IMR-90 (cell line): ENCODE measurements at regions not wholly inside any gene's neighbourhood (a gene's known extent, or its start where the extent isn't known, plus 50 kb on each side); places are given as distances from the start of the nearest gene placed in this dataset.

Source experiments
- ATAC-seq: fragments of 200-7000 bp; cut with Tn5 transposase; 2 replicates; pipeline ENCODE4 v1.9.1; 2020; ENCODE audit warnings: low read depth, mild to moderate bottlenecking, moderate library complexity
- BruUV-seq: library from RNA; stranded (reverse); fragments of 400-500 nt; replicated peaks from 2 replicates; lab custom pipeline; 2021; lab: Mats Ljungman, UMichigan
- CTCF ChIA-PET: fragments of 300-600 bp; formaldehyde crosslinking; extraction: SDS; loops from one replicate; lab custom pipeline; 2021; ENCODE audit warnings: antibody characterized with exemption; lab: Yijun Ruan, JAX
- POLR2A ChIA-PET: fragments of 300-600 bp; sonication (Branson Sonifier 250); formaldehyde crosslinking; loops from one replicate; lab custom pipeline; 2022; ENCODE audit warnings: antibody characterized with exemption; ENCODE audit not compliant: unreplicated experiment; lab: Charles Lee
- DNase-seq: peaks from one replicate; pipeline ENCODE4 v3.0.0; 2013
- H2AFZ ChIP-seq: replicated peaks from 2 replicates; pipeline ENCODE3; 2013; ENCODE audit warnings: low read length, mild to moderate bottlenecking; ENCODE audit not compliant: poor library complexity
- H2AK5ac ChIP-seq: 2 replicates; pipeline ENCODE4 v1.6.1; 2013; ENCODE audit warnings: low read depth, low read length, inconsistent platforms
- H2AK9ac ChIP-seq: replicated peaks from 2 replicates; pipeline ENCODE3; 2013; ENCODE audit warnings: mild to moderate bottlenecking, low read depth, low read length, moderate library complexity; ENCODE audit not compliant: poor library complexity
- H2BK120ac ChIP-seq: 2 replicates; pipeline ENCODE4 v1.6.1; 2013; ENCODE audit warnings: low read depth, low read length, inconsistent platforms
- H2BK15ac ChIP-seq: 3 replicates; pipeline ENCODE4 v1.6.1; 2013; ENCODE audit warnings: low read depth, low read length, inconsistent platforms
- H2BK20ac ChIP-seq: 2 replicates; pipeline ENCODE4 v1.6.1; 2013; ENCODE audit warnings: low read depth, mild to moderate bottlenecking, inconsistent platforms, low read length, moderate library complexity
- H2BK5ac ChIP-seq: 2 replicates; pipeline ENCODE4 v1.6.1; 2013; ENCODE audit warnings: mild to moderate bottlenecking, low read depth, low read length, inconsistent platforms; ENCODE audit not compliant: poor library complexity, severe bottlenecking
- H3K14ac ChIP-seq: replicated peaks from 2 replicates; pipeline ENCODE4 v1.6.1; 2013; ENCODE audit warnings: low read depth, low read length, inconsistent platforms
- H3K18ac ChIP-seq: 2 replicates; pipeline ENCODE4 v1.6.1; 2013; ENCODE audit warnings: low read depth, low read length, control low read depth
- H3K23ac ChIP-seq: 2 replicates; pipeline ENCODE4 v1.6.1; 2013; ENCODE audit warnings: low read depth, low read length, inconsistent platforms
- H3K27ac ChIP-seq: 2 replicates; pipeline ENCODE4 v1.5.1; 2013; ENCODE audit warnings: mild to moderate bottlenecking, control low read depth, low read length; ENCODE audit not compliant: insufficient read depth
- H3K27me3 ChIP-seq: 2 replicates; pipeline ENCODE4 v1.6.1; 2013; ENCODE audit warnings: low read length; ENCODE audit not compliant: control insufficient read depth, insufficient read depth
- H3K36me3 ChIP-seq: 2 replicates; pipeline ENCODE4 v1.6.1; 2013; ENCODE audit warnings: low read length, mixed read lengths; ENCODE audit not compliant: control insufficient read depth, insufficient read depth
- H3K4ac ChIP-seq: 2 replicates; pipeline ENCODE4 v1.6.1; 2013; ENCODE audit warnings: low read depth, low read length, inconsistent platforms
- H3K4me1 ChIP-seq: 2 replicates; pipeline ENCODE4 v1.6.1; 2013; ENCODE audit warnings: low read length, mixed read lengths; ENCODE audit not compliant: control insufficient read depth, insufficient read depth
- H3K4me2 ChIP-seq: 2 replicates; pipeline ENCODE4 v1.6.1; 2013; ENCODE audit warnings: low read depth, mild to moderate bottlenecking, control low read depth, low read length, moderate library complexity
- H3K4me3 ChIP-seq: 2 replicates; pipeline ENCODE4 v1.5.1; 2013; ENCODE audit warnings: low read depth, mild to moderate bottlenecking, control low read depth, low read length, moderate library complexity; ENCODE audit not compliant: insufficient read depth
- H3K56ac ChIP-seq: 2 replicates; pipeline ENCODE4 v1.6.1; 2013; ENCODE audit warnings: low read length, inconsistent platforms; ENCODE audit not compliant: insufficient read depth; ENCODE audit errors: extremely low read depth
- H3K79me1 ChIP-seq, 2 experiments: 2 replicates each; pipeline ENCODE4 v1.6.1; 2013; ENCODE audit warnings: low read length in 2 of 2, inconsistent platforms in 1 of 2, low read depth in 1 of 2
- H3K9ac ChIP-seq: 2 replicates; pipeline ENCODE4 v1.6.1; 2013; ENCODE audit warnings: low read depth, low read length, control low read depth
- H3K9me1 ChIP-seq: 2 replicates; pipeline ENCODE4 v1.6.1; 2013; ENCODE audit warnings: low read length, inconsistent platforms; ENCODE audit not compliant: insufficient read depth
- H3K9me3 ChIP-seq: 2 replicates; pipeline ENCODE4 v1.6.1; 2013; ENCODE audit warnings: low read length; ENCODE audit not compliant: control insufficient read depth, insufficient read depth
- H4K20me1 ChIP-seq: 2 replicates; pipeline ENCODE4 v1.6.1; 2013; ENCODE audit warnings: low read length, inconsistent platforms; ENCODE audit not compliant: insufficient read depth
- H4K5ac ChIP-seq: 2 replicates; pipeline ENCODE4 v1.6.1; 2013; ENCODE audit warnings: mild to moderate bottlenecking, low read depth, low read length, control low read depth
- H4K8ac ChIP-seq, 2 experiments: 2 replicates each; pipeline ENCODE4 v1.6.1; 2013; ENCODE audit warnings: low read depth in 2 of 2, low read length in 2 of 2, control low read depth in 1 of 2, inconsistent platforms in 1 of 2
- H4K91ac ChIP-seq: 2 replicates; pipeline ENCODE4 v1.6.1; 2013; ENCODE audit warnings: low read depth, low read length, inconsistent platforms; ENCODE audit not compliant: insufficient read depth
- CTCF ChIP-seq: conservative IDR thresholded peaks from 2 replicates; pipeline ENCODE4 v1.5.1; 2012; ENCODE audit warnings: mild to moderate bottlenecking, low read depth, low read length, improper control_type of control experiment
- FOS ChIP-seq: fragments of 150-350 bp; IDR thresholded peaks from 2 replicates; pipeline ENCODE4 v1.6.1; 2016; ENCODE audit warnings: low read depth, low read length
- MAFK ChIP-seq: IDR thresholded peaks from 2 replicates; pipeline ENCODE4 v1.6.1; 2012; ENCODE audit warnings: low read depth, low read length, improper control_type of control experiment
- MAZ ChIP-seq: IDR thresholded peaks from 2 replicates; pipeline ENCODE4 v1.6.1; 2012; ENCODE audit warnings: low read depth, mild to moderate bottlenecking, low read length, improper control_type of control experiment, moderate library complexity, borderline replicate concordance
- MXI1 ChIP-seq: IDR thresholded peaks from 2 replicates; pipeline ENCODE4 v1.6.1; 2012; ENCODE audit warnings: low read depth, mild to moderate bottlenecking, low read length, moderate library complexity, borderline replicate concordance
- POLR2A ChIP-seq: IDR thresholded peaks from 2 replicates; pipeline ENCODE4 v1.6.1; 2012; ENCODE audit warnings: mild to moderate bottlenecking, low read depth, low read length
- RAD21 ChIP-seq: IDR thresholded peaks from 2 replicates; pipeline ENCODE4 v1.6.1; 2012; ENCODE audit warnings: low read length, improper control_type of control experiment
- RCOR1 ChIP-seq: IDR thresholded peaks from 2 replicates; pipeline ENCODE4 v1.6.1; 2012; ENCODE audit warnings: mild to moderate bottlenecking, low read length, improper control_type of control experiment; ENCODE audit not compliant: insufficient replicate concordance
- RFX5 ChIP-seq: IDR thresholded peaks from 2 replicates; pipeline ENCODE4 v1.8.0; 2012; ENCODE audit warnings: low read depth, mild to moderate bottlenecking, low read length, moderate library complexity
- SMC3 ChIP-seq: fragments of 150-350 bp; IDR thresholded peaks from 2 replicates; pipeline ENCODE4 v1.6.1; 2016; ENCODE audit warnings: low read depth, mild to moderate bottlenecking, antibody characterized with exemption, low read length, moderate library complexity
- WGBS, 2 experiments: methylation state at CpG; one replicate each; pipeline versions ENCODE4 v1.1.5 to v1.1.7; 2013; ENCODE audit warnings: missing lambda C conversion rate in 2 of 2; ENCODE audit not compliant: insufficient read length in 1 of 2; ENCODE audit errors: extremely low coverage in 2 of 2; 5-methylcytosine and 5-hydroxymethylcytosine counted together
- dilution Hi-C: fragments of 300-500 bp; cut with HindIII; formaldehyde crosslinking; loops from one replicate; pipeline ENCODE4 v1.14.3; 2018; ENCODE audit warnings: low sequenced_read_pairs; ENCODE audit not compliant: unreplicated experiment
- in situ Hi-C: fragments of 300-500 bp; cut with MboI; formaldehyde crosslinking; loops from 3 replicates; pipeline ENCODE4 v1.14.3; 2019; ENCODE audit warnings: low sequenced_read_pairs, inconsistent platforms, mixed read lengths
- intact Hi-C: fragments of 100-400 bp; cut with micrococcal nuclease; formaldehyde crosslinking; loops from 2 replicates; pipeline ENCODE4 v1.10.0; 2022

- Histone ChIP-seq H4K5ac (no peak overlapping the region), H3K36me3 (no peaks in the 10 kb centered on the region), H2AK5ac (no peak overlapping the region), H3K18ac (no peak overlapping the region), H3K14ac (no peak overlapping the region), H4K91ac (no peak overlapping the region), H2BK5ac (no peak overlapping the region), H3K4ac (no peak overlapping the region), H3K23ac (no peak overlapping the region), H2BK20ac (no peak overlapping the region), H3K4me2 (no peak overlapping the region), H2AFZ (no peak overlapping the region), H3K79me1 (no peaks in the 10 kb centered on the region), H2AK9ac (no peak overlapping the region), H3K9ac (no peak overlapping the region), H3K56ac (no peak overlapping the region), H3K9me3 (peaks cover 20% of the 10 kb centered on the region), H4K20me1 (no peaks in the 10 kb centered on the region), H4K8ac (no peak overlapping the region), H3K27me3 (no peaks in the 10 kb centered on the region), H2BK15ac (no peak overlapping the region), H3K27ac (no peak overlapping the region), H3K9me1 (no peaks in the 10 kb centered on the region), H2BK120ac (no peak overlapping the region), H3K4me3 (no peak overlapping the region), H3K4me1 (no peaks in the 10 kb centered on the region)
- 20% methylated on average over 1 of the region's 2 CpGs; no CpG with 5 or more reads in 1 of the 2 experiments for WGBS, 2 experiments
- ChIA-PET CTCF (no interaction called here), POLR2A (no interaction called here)
- BruUV-seq, result no TSS peak
- in situ Hi-C loops, result no loop called here
- dilution Hi-C loops, result no loop called here
- ATAC-seq (no peak), DNase-seq (no peak)
- TF ChIP-seq RAD21, result no peak
- TF ChIP-seq MAFK, result no peak
- TF ChIP-seq RFX5, result no peak
- no peak for TF ChIP-seq SMC3
- no peak for TF ChIP-seq CTCF
- TF ChIP-seq MAZ, result no peak
- no peak for TF ChIP-seq MXI1
- no peak for TF ChIP-seq FOS
- no peak for TF ChIP-seq RCOR1
- TF ChIP-seq POLR2A, result no peak
- intact Hi-C loops, result no loop called here
Observed at GRCh38 chrX:6386837-6387236, 148.1 kb downstream of the VCX3A start.
